Stomach (tissue), 8 donors: ENCODE measurements at regions not wholly inside any gene's neighbourhood (a gene's known extent, or its start where the extent isn't known, plus 50 kb on each side); places are given as distances from the start of the nearest gene placed in this dataset.
A peak's percentile ranks its signal among the peaks of the same experiment; 100 is the strongest.
"Not testable (repeated sequence)": the region's sequence is repeated elsewhere in the genome, so short reads cannot be mapped to it uniquely, and the experiment has no call there.

Experiments
- DNase-seq, 2 donors: peaks; one replicate each; pipeline versions ENCODE4 v3.0.0 to v3.0.0-alpha.2; 2013 to 2019
- H3K27ac ChIP-seq, 5 donors: fragments of 200-600 bp in 4 of 5; sonication (generic) in 4 of 5; one replicate each; pipeline ENCODE4 v1.5.1; 2013 to 2019; ENCODE audit warnings: mild to moderate bottlenecking in 1 of 5, moderate library complexity in 1 of 5
- H3K27me3 ChIP-seq, 3 donors: fragments of 200-600 bp; sonication (generic); one replicate each; pipeline ENCODE4 v1.5.1; 2017 to 2019; ENCODE audit warnings: mixed run types in 1 of 3
- H3K36me3 ChIP-seq, 4 donors: fragments of 200-600 bp; sonication (generic); 1 replicate in 3 of 4; 2 replicates in 1 of 4; pipeline ENCODE4 v1.5.1; 2016 to 2019
- H3K4me1 ChIP-seq, 4 donors: fragments of 200-600 bp; sonication (generic); one replicate each; pipeline ENCODE4 v1.5.1; 2016 to 2019
- H3K4me3 ChIP-seq, 4 donors: fragments of 200-600 bp; sonication (generic) in 3 of 4; one replicate each; pipeline ENCODE4 v1.5.1; 2016 to 2019; ENCODE audit warnings: mild to moderate bottlenecking in 1 of 4
- H3K9me3 ChIP-seq, 4 donors: fragments of 200-600 bp; sonication (generic); one replicate each; pipeline ENCODE4 v1.5.1; 2016 to 2019
- EP300 ChIP-seq: sonication (generic); formaldehyde crosslinking; IDR thresholded peaks from one replicate; pipeline ENCODE4 v1.6.1; 2017; ENCODE audit warnings: antibody characterized with exemption
- POLR2A ChIP-seq, 4 donors: fragments of 450-650 bp; IDR thresholded peaks; one replicate each; pipeline ENCODE4 v1.6.1; 2016; ENCODE audit warnings: antibody characterized with exemption in 4 of 4, control low read depth in 2 of 4, mild to moderate bottlenecking in 1 of 4, moderate library complexity in 1 of 4
- POLR2AphosphoS5 ChIP-seq, 3 donors: sonication (generic); formaldehyde crosslinking; IDR thresholded peaks; one replicate each; pipeline ENCODE4 v1.6.1; 2016; ENCODE audit warnings: antibody characterized with exemption in 3 of 3
- WGBS, 5 donors: extraction: QIAGEN DNeasy Blood & Tissue Kit in 3 of 5; methylation state at CpG; one replicate each; pipeline versions ENCODE4 v1.1.5 to v1.1.7; 2013 to 2018; 5-methylcytosine and 5-hydroxymethylcytosine counted together
- intact Hi-C: fragments of 100-400 bp; cut with DNase I; formaldehyde crosslinking; loops from one replicate; pipeline ENCODE4 v1.15.1; 2023; ENCODE audit warnings: low total_unique reads
- TF ChIP-seq, protein P1 (sequence below), 7 experiments: fragments of 450-650 bp in 4 of 7; fragments of 200-600 bp in 3 of 7; sonication (generic) in 3 of 7; IDR thresholded peaks; one replicate each; pipeline ENCODE4 v1.5.1; 2016 to 2019; ENCODE audit warnings: antibody characterized with exemption in 7 of 7, control low read depth in 2 of 7, mild to moderate bottlenecking in 1 of 7
- donor health status: healthy with polysubstance abuse.
- donor health status: Bipolar disorder and iron deficiency.
- donor health status: healthy.

DNA sequence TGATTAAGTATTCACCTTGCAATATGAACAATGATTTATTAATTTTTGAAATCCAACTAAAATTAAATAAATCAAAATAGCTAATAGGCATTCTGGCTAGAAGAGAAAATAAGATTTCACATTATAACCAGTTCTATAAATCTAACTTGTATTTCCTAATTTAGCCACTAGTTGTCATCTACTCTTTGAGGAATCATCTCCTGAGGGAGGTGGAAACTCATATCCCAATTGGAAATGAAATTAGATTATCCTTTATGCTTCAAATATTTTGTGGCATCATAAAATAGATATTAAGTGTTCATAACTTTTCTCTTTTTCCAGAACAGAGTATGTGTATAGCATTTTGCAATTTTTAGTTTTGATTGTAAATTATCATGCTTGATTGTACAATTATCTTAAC is 558.5 kb upstream of the DIAPH2 start:
- intact Hi-C loops, result no loop called here

DNA sequence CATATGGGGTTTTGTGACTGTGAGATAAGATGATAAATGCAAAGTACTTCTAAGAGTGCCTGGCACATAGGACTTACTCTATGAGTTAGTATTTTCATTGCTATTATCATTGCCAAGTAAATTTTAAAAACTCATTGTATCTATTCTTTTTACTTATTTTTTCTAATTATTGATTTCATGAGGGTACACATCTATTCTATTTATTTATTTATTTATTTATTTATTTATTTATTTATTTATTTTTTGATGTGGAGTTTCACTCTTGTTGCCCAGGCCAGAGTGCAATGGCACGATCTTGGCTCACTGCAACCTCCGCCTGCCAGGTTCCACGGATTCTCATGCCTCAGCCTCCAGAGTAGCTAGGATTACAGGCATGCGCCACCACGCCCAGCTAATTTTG is 556.6 kb upstream of the DIAPH2 start:
- DNase-seq, intact Hi-C loops, H3K27ac ChIP-seq, H3K27me3 ChIP-seq, H3K9me3 ChIP-seq, H3K4me1 ChIP-seq, H3K36me3 ChIP-seq, H3K4me3 ChIP-seq: not testable (repeated sequence)
- 76 to 97% (median 91%) methylated on average over 5 of the region's 5 CpGs for WGBS, 5 donors

More for the DNA sequence above, 558.5 kb upstream of the DIAPH2 start:
- no peak for TF ChIP-seq POLR2A (IDR thresholded peaks at IDR 0.05)
- TF ChIP-seq, protein P1, sequence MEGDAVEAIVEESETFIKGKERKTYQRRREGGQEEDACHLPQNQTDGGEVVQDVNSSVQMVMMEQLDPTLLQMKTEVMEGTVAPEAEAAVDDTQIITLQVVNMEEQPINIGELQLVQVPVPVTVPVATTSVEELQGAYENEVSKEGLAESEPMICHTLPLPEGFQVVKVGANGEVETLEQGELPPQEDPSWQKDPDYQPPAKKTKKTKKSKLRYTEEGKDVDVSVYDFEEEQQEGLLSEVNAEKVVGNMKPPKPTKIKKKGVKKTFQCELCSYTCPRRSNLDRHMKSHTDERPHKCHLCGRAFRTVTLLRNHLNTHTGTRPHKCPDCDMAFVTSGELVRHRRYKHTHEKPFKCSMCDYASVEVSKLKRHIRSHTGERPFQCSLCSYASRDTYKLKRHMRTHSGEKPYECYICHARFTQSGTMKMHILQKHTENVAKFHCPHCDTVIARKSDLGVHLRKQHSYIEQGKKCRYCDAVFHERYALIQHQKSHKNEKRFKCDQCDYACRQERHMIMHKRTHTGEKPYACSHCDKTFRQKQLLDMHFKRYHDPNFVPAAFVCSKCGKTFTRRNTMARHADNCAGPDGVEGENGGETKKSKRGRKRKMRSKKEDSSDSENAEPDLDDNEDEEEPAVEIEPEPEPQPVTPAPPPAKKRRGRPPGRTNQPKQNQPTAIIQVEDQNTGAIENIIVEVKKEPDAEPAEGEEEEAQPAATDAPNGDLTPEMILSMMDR (IDR thresholded peaks at IDR 0.05), result no peak
- TF ChIP-seq POLR2AphosphoS5 (IDR thresholded peaks at IDR 0.05), result no peak
- TF ChIP-seq EP300, result no peak
- Histone ChIP-seq H3K4me3 (no peak overlapping the region), H3K27me3 (no peaks in the 10 kb centered on the region), H3K36me3 (no peaks in the 10 kb centered on the region), H3K27ac (no peak overlapping the region), H3K9me3 (no peaks in the 10 kb centered on the region), H3K4me1 (no peaks in the 10 kb centered on the region)
- no peak for DNase-seq

DNA sequence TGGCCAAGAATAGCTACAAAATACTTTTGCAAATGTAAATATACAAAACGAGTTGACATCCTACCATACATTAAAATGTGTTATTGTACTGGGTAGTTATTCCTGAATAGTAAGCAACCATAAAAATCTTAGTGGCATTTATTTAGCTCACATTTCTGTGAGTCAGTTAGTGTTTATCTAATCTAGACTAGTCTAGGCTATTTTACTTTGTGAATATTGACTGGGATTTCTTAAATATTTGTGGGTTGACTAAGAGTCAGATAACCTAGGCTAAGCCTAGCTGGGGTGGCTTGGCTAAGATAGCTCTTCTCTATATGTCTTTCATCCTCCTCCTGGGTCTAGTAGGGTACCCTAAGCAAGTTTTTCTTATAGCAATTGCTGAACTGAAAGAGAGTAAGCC is 543.8 kb upstream of the DIAPH2 start:
- Histone ChIP-seq H3K27me3 (no peaks in the 10 kb centered on the region), H3K4me3 (no peak overlapping the region), H3K9me3 (no peaks in the 10 kb centered on the region), H3K36me3 (no peaks in the 10 kb centered on the region), H3K27ac (no peak overlapping the region), H3K4me1 (no peaks in the 10 kb centered on the region)
- WGBS, 5 donors, result 4 to 15% (median 13%) methylated on average over 1 of the region's 1 CpG
- DNase-seq, result no peak
- intact Hi-C loops, result no loop called here
- TF ChIP-seq POLR2A (IDR thresholded peaks at IDR 0.05) (no peak), EP300 (no peak), POLR2AphosphoS5 (IDR thresholded peaks at IDR 0.05) (no peak)
- TF ChIP-seq, protein P1 (IDR thresholded peaks at IDR 0.05), result no peak

DNA sequence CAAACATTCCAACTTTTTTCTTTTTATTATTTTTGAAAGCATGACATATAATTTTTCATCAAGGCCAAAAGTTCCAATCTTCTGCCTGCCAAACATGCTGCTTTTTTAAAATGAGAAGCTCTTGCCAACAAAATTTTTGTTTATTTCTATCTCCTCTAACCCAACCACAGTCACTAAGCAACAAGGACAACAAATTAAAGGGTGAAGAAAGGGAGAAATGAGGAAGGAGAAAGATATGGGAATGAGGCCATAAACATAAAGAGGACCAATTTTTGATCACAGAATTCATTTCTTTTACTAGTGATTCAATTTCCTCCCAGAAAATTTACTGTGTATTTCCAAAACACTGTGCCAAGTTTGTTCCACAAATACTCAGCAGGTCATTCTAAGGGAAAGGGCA is 537.0 kb upstream of the DIAPH2 start:
- TF ChIP-seq POLR2A (IDR thresholded peaks at IDR 0.05), result no peak
- peak in 1 of 2 donors; percentile 42 for DNase-seq
- intact Hi-C loops, result no loop called here
- Histone ChIP-seq H3K9me3 (peaks cover 0 to 12% (median 4%) of the 10 kb centered on the region in 4 donors), H3K36me3 (no peaks in the 10 kb centered on the region), H3K4me3 (no peak overlapping the region), H3K27me3 (no peaks in the 10 kb centered on the region), H3K4me1 (no peaks in the 10 kb centered on the region), H3K27ac (no peak overlapping the region)

DNA sequence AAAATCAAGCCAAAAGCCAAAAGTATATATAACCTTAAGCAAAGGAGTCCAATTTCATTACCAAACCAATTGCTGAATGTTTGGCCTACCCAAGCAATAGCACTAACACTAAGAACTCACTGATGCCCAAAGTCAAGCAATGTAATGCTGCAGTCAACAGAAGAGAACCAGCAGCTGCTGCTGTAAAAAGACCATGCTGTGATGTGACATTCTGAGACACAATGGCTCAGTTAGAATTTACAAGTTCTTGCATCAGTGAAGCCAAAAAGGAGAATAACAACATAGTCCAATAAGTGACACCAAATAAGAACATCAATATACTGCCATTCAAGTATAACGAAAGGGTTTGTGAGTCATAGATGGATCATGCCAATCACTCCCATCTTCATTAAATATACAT is 514.0 kb upstream of the DIAPH2 start:
- 30 to 82% (median 71%) methylated on average over 1 of the region's 1 CpG for WGBS, 5 donors
- no peaks in the 10 kb centered on the region for H3K36me3 ChIP-seq
- TF ChIP-seq, protein P1 (IDR thresholded peaks at IDR 0.05), result no peak
- H3K4me1 ChIP-seq, result no peaks in the 10 kb centered on the region
- no peak for DNase-seq
- no peak overlapping the region for H3K4me3 ChIP-seq
- H3K9me3 ChIP-seq, result no peaks in the 10 kb centered on the region
- H3K27ac ChIP-seq, result no peak overlapping the region
- H3K27me3 ChIP-seq, result no peaks in the 10 kb centered on the region
- intact Hi-C loops, result no loop called here

DNA sequence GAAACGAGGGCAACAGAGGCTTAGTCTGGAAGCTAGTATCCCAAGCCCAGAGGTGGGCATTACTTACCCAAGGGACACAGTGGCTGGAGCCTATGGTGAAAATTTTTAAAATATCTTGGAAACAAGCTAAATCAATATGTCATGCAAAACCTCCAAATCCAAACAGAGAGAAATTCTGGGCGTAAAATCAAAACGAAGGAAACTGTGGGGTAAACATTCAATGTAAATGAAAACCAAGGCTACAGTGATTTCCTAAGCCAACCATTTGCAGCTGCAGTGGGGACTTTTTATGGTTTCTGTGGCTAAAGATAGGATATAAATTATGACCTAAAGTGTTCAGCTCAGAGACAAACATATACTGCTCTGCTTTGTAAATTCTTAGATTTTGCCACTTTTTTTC is 507.7 kb upstream of the DIAPH2 start:
- Histone ChIP-seq H3K9me3 (no peaks in the 10 kb centered on the region), H3K4me3 (no peak overlapping the region), H3K27ac (no peak overlapping the region), H3K36me3 (no peaks in the 10 kb centered on the region), H3K4me1 (no peaks in the 10 kb centered on the region), H3K27me3 (no peaks in the 10 kb centered on the region)
- 28 to 64% (median 42%) methylated on average over 3 of the region's 3 CpGs for WGBS, 5 donors
- TF ChIP-seq POLR2AphosphoS5 (IDR thresholded peaks at IDR 0.05), result no peak
- TF ChIP-seq EP300, result no peak
- TF ChIP-seq, protein P1 (IDR thresholded peaks at IDR 0.05), result no peak
- no peak for TF ChIP-seq POLR2A (IDR thresholded peaks at IDR 0.05)
- DNase-seq, result peak in 1 of 2 donors; percentile 2
- intact Hi-C loops, result no loop called here
